IPS-18c (cell line): ENCODE measurements at regions not wholly inside any gene's neighbourhood (a gene's known extent, or its start where the extent isn't known, plus 50 kb on each side); places are given as distances from the start of the nearest gene placed in this dataset.

Experiments used
- H3K4me3 ChIP-seq: 2 replicates; pipeline ENCODE4 v1.7.0; 2013; ENCODE audit warnings: low read depth, mild to moderate bottlenecking, low read length, moderate library complexity; ENCODE audit not compliant: insufficient read depth
- H3K9me3 ChIP-seq: one replicate; pipeline ENCODE4 v1.6.1; 2013; ENCODE audit warnings: mild to moderate bottlenecking, low read length, moderate library complexity; ENCODE audit not compliant: control insufficient read depth, insufficient read depth

DNA sequence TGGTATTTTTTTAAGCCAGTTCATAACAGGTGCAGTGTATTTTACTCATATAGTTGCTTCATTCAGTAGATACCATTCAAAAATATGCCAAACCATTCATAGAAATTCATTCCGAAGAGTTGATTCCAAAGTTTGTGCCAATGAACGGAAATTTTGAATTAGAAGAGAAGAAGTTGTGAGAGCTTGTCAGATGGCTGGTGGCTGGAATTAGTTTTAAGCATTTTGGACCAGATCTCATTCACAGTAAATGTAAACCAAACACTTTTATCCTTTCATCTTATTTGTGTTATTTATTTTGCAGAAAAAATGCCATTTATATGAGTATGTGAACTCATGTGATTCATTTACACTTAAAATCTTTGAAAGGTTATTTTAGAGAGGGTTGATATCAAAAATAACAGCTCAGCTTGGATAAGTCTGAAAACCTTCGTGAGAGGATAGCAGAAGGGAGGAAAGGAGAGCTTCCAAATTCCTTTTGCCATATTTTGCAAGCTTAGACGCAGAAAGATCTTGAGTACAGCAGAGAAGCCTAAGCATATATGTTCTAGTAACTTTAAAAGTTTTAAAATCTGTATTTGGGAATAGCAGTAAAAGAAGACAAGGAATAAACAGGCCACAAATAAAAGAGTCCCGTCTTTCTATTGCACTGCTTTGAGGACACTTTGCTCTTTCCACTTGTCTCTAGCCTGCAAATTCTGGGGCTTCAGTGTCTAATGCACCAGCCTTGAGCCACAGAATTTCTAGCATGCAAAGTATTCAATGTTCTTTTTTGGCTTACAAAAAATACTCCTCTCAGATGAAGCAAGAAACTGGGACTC is 253.6 kb upstream of the FLRT2 start:
- no peak overlapping the region for H3K4me3 ChIP-seq
- no peaks in the 10 kb centered on the region for H3K9me3 ChIP-seq

DNA sequence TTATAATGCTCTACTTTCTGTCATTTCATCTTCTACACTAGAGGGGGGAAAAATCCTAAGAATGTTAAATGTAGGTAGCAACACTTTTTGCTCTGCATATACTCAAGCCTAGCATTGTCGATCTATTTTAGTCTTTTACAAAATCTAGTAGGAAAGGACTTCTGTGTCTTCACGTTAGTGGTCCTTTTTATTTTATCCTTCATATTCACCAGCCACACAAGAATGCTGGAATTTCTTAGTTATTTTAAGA is 253.0 kb upstream of the FLRT2 start:
- H3K4me3 ChIP-seq = no peak overlapping the region
- no peaks in the 10 kb centered on the region for H3K9me3 ChIP-seq

DNA sequence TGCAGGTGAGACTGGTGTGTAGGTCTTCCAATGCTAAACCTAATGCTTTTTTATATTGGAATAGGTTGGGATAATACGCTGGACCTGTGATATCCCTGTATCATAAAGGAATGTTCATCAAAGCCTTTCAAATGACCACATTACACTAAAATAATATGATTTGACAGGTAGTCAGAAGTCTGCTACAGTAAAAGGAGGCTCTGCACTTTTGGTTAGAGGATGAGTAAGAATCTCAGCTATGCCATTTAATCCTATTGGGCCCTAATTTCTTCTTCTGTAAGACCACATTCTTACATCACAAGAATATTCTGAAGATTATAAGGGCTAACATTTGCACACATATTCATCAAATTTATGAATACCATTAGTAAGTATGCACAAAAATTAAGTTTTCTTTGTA is 250.5 kb upstream of the FLRT2 start:
- H3K9me3 ChIP-seq = no peaks in the 10 kb centered on the region
- no peak overlapping the region for H3K4me3 ChIP-seq

DNA sequence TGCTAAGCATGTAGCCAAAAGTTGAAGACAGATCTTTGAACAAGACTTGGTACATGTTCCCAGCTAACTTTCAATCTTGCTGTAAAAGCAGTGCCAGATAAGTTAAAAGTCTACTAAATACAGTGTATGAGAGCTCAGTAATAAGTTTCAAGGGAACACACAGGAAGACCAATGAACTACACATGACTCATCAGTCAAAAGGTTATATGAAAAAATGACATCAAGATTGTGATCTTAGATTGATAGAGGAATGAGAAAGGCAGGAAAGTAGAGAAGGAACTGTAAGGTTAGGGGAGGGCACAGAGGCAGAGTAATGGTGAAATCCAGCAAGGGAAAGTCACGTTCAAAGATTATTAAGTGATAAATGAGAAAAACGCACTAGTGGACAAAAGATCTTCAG is 249.9 kb upstream of the FLRT2 start:
- no peak overlapping the region for H3K4me3 ChIP-seq
- H3K9me3 ChIP-seq = no peaks in the 10 kb centered on the region

DNA sequence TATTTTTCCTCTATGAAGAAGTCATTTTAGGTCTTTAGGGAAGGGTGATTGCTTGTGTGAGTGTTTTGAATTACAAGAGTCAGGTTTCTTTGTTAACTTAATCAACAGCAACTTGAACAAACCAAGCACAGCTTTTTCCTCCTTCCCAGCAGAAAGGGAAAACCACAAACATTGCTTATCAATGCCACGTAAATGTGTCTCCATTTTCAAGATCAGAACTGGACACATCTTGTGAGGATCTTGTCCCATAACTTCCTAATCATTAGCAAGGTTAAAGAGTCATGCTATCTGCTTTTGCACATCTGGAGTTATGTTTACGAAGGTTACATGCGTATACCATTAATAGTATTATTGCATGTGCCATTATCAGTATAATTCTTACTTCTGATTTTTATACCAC is 248.0 kb upstream of the FLRT2 start:
- Histone ChIP-seq H3K9me3 (no peaks in the 10 kb centered on the region), H3K4me3 (no peak overlapping the region)

DNA sequence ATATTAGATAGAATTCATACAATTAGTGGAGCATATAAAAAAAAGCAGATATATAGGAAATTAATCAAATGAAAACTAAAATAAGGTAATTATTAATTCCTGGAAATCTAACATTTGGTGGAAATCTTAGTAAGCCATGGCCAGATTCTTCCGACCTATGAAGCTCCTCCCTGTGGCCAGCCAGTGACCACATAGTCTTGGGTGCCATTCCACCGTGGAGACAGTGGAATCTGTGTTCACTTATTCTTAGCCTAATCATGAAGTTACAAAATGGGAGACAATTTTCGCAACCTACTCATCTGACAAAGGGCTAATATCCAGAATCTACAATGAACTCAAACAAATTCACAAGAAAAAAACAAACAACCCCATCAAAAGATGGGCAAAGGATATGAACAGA is 241.9 kb upstream of the FLRT2 start:
- no peaks in the 10 kb centered on the region for H3K9me3 ChIP-seq
- H3K4me3 ChIP-seq = no peak overlapping the region

DNA sequence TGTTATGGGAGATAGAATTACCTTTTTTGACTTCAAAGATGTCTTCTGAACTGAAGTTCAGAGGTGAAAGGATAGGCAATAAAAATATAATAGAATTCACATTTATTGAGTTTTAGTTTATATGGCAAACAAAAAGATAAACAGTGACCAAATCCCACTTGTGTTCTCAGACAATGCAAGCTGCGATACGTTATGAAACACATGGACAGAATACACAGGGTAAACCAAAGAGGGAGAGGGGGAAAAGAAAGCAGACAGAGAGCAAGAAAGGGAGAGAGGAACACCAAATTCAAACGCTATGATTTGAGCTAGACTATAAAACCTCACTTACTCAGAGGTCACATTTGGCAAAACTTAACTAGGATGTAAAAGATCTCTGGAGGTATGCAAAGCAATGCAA is 238.2 kb upstream of the FLRT2 start:
- Histone ChIP-seq H3K4me3 (no peak overlapping the region), H3K9me3 (no peaks in the 10 kb centered on the region)

DNA sequence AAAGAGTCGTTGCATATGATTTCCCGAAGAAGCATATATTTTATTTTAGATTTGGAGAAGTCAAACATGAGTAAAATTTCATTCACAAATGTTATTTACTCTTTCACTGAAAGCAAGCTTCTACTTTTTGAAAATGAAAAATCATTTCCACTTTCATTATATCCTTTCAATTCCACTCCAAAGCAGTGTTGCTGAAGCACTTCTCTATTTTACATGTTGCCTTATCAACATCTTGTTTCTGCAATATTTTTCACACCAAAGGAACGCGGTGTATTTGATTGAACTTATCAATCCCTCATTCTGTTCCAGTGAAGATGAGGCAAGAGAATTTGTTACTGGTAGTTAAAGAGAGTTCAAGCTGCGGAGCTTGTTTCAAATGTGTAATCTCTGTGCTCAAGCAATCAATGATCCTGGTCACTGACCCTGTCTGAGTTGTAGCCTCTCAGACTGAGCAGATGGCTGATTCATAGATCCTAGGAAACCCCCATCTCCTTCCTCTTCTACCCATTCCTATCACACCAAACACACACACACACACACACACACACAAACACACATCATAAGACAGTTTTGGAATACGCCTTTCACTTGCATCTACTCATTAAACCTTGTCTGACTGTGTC is 236.2 kb upstream of the FLRT2 start:
- Histone ChIP-seq H3K9me3 (no peaks in the 10 kb centered on the region), H3K4me3 (no peak overlapping the region)

DNA sequence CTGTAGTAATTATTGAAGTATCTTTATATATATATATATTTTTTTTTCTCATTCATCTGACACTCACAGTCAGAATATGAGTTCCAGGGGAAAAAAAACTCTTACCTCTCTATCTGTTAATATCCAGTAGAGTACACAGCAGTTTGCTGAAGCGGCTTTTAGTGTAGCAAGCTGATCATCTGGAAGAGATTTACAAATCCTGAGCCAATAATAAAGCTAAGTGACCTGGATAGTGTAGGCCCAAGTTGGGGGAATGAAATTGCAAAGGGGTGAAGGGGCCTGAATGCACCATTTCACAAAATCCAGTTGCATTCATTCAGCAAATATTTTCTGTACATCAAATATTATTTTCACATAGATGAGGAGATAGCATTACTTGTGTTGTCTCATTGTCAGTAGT is 234.6 kb upstream of the FLRT2 start:
- Histone ChIP-seq H3K9me3 (peaks cover 2% of the 10 kb centered on the region), H3K4me3 (no peak overlapping the region)

GRCh38 chr14:85296456-85297210 is 233.3 kb upstream of the FLRT2 start:
- no peak overlapping the region for H3K4me3 ChIP-seq
- H3K9me3 ChIP-seq = peaks cover 2% of the 10 kb centered on the region

DNA sequence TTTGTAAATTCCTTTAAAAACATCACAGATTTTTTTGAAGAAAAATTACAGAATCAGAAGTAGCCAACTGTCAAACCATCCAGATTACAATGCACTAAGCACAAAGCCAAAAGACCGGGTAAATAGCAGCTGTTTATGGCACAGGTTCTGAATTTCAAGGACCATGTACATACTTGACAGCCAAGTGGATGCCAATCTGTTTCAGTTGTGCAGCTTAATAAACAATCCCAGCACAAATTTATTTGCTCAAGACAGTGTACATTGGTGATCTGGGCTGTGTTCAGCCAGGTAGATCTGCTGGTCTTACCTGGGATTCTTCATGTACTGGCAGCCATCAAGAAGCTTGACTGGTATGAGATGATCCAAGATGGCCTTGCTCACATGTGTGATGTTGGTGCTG is 229.8 kb upstream of the FLRT2 start:
- peaks cover 2% of the 10 kb centered on the region for H3K9me3 ChIP-seq
- H3K4me3 ChIP-seq = no peak overlapping the region

DNA sequence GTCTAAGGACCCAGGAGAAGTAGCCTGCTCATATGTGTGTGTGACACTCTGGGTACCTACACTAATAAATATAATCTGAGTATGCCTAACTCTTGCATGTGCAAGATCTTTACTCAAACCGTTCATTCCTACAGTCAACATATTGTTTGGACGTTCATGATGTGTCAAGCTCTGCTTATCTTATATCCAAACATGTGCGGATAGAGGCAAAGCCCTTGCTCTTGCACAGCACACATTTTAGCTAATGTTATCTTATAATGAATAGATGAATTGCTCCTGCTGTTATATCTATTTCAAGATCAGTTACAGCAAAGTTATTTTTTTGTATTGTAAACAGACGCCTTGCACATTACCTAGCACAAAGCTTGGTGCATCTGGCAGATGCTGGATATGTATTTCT is 228.4 kb upstream of the FLRT2 start:
- H3K4me3 ChIP-seq = no peak overlapping the region
- peaks cover 2% of the 10 kb centered on the region for H3K9me3 ChIP-seq

GRCh38 chr14:85306024-85306423 is 223.9 kb upstream of the FLRT2 start:
- H3K9me3 ChIP-seq = no peaks in the 10 kb centered on the region

GRCh38 chr14:85308531-85309300 is 221.2 kb upstream of the FLRT2 start:
- Histone ChIP-seq H3K4me3 (no peak overlapping the region), H3K9me3 (no peaks in the 10 kb centered on the region)

More at GRCh38 chr14:85306024-85306423, 223.9 kb upstream of the FLRT2 start:
- H3K4me3 ChIP-seq = no peak overlapping the region

DNA sequence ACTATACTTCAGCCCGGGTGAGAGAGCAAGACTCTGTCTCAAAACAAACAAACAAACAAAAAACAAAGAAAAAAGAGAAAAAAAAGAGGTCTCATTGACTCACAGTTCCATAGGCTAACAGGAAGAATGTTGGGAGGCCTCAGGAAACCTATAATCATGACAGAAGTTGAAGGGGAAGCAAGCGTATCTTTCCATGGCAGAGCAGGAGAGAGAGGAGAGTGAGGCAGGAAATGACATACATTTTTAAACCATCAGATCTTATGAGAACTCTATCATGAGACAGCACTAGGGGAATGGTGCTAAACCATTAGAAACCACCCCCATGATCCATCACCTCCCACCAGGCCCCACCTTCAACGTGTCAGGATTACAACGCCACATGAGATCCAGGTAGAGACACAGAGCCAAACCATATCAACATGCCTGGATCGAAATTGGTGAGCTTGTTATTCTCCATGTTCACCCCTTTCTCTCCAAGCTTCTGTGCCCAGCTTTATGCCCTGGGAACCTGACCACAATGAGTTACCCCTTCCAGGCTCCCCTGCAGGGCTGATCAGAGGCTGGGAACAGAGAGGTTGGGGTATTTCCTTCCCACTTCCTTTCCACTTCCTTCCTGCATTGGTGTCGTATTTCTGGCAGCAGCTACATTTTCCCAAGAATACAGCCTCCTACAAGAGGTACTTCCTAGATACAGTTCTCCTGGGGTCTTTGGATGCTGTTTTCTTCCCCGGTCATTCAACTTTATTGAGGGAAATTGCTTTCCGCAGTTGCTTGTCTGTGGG is 219.3 kb upstream of the FLRT2 start:
- Histone ChIP-seq H3K4me3 (no peak overlapping the region), H3K9me3 (no peaks in the 10 kb centered on the region)

DNA sequence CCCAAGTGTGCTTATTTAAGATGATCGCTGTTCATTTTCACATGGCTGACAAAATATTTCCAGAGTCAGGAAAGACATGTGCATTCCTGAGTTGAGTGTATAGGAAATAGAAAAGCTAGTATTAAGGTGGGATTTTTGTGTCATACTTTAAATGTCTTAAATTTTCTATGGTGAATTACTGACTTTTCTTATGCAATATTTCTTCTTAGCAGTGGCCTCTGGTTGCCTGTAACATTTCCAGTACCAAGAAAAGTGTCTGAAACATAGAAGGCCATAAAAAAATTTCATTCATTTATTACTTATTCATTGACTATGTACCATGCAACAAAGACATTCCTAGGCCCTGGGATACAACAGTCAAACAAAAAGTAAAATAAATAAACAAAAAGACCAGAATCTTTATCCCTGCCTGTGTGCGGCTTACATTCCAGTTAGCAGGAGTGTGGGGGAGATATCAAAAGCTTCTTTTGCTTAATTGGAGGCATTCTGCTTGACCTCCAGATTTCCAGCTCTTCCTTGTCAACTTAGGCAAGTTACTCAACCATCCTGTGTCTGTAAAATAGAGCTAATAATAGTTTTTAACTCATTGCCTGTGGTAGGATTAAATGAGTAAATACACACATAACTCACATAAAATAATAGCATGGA is 216.3 kb upstream of the FLRT2 start:
- H3K9me3 ChIP-seq = no peaks in the 10 kb centered on the region

DNA sequence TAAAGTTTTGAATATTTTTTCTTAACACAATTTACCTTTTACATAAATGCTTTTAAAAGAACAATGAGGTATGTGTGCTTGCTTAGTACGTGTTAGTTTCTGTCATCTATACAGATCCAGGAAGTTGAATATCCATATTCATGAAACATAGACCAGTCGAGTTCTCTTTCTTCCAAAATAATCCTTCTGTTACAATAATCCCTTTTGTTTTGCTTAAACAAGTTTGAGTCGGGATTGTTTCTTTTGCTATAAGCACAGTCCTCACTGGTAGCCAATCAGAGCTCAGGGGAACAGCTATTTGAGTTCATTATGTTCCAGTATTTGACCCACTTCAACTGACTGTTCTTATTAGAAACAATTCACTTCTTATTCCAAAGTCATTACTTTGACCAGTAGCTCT is 214.7 kb upstream of the FLRT2 start:
- H3K4me3 ChIP-seq = no peak overlapping the region
- H3K9me3 ChIP-seq = no peaks in the 10 kb centered on the region

More for the DNA sequence above, 216.3 kb upstream of the FLRT2 start:
- H3K4me3 ChIP-seq = no peak overlapping the region
